ENCODE measurements at regions not wholly inside any gene's neighbourhood (a gene's known extent, or its start where the extent isn't known, plus 50 kb on each side); places are given as distances from the start of the nearest gene placed in this dataset.

GRCh38 chr10:127678091-127678490 lies 58.9 kb upstream of the FOXI2 start:
- CTCF ChIA-PET, result interaction anchor here (1.0 to 1.7 kb wide), 2 partner anchors 176 to 357 kb away, joined by 4 to 5 read pairs; no protein-coding TSS in a partner anchor

GRCh38 chr10:127679642-127680255 lies 57.2 kb upstream of the FOXI2 start:
- Histone ChIP-seq H3K4me1 (ENCODE audit: control insufficient read depth, insufficient read depth, low read length) (no peaks in the 10 kb centered on the region; the same call in 1 of the 2 replicates), H3K36me3 (ENCODE audit: control insufficient read depth in 2 of 2, insufficient read depth in 1 of 2, low read length in 2 of 2) (no peaks in the 10 kb centered on the region), H3K9me3 (ENCODE audit: control insufficient read depth, insufficient read depth, low read depth, low read length) (no peaks in the 10 kb centered on the region), H3K27ac (ENCODE audit: extremely low read depth, low read depth, low read length) (no peak overlapping the region), H3K4me3 (ENCODE audit: low read depth, low read length) (no peak overlapping the region)
- POLR2A ChIA-PET, result no interaction called here
- TF ChIP-seq ZNF660 (tag by site-specific recombination; IDR thresholded peaks at IDR 0.05), result no peak
- TF ChIP-seq HOXD13 (CRISPR knock-in tag; IDR thresholded peaks at IDR 0.05; ENCODE audit: borderline replicate concordance), result no peak
- no peak for TF ChIP-seq ZNF530 (tag by site-specific recombination; IDR thresholded peaks at IDR 0.05; ENCODE audit: low read depth)
- no peak for TF ChIP-seq PRDM4 (tag by site-specific recombination; IDR thresholded peaks at IDR 0.05)
- no peak for TF ChIP-seq ZBTB8A (tag by site-specific recombination; IDR thresholded peaks at IDR 0.05)
- no peak for TF ChIP-seq ZNF138 (tag by site-specific recombination; IDR thresholded peaks at IDR 0.05; ENCODE audit: borderline replicate concordance)
- no peak for TF ChIP-seq PRDM1 (tag by site-specific recombination; IDR thresholded peaks at IDR 0.05)
- TF ChIP-seq BCL11A (tag by site-specific recombination; IDR thresholded peaks at IDR 0.05; ENCODE audit: low read depth), result no peak
- TF ChIP-seq ZNF404 (tag by site-specific recombination; IDR thresholded peaks at IDR 0.05), result no peak
- TF ChIP-seq ZNF624 (tag by site-specific recombination; IDR thresholded peaks at IDR 0.05), result no peak
- no peak for TF ChIP-seq ZBTB11 (tag by site-specific recombination; conservative IDR thresholded peaks at IDR 0.05; ENCODE audit: low read depth)
- CTCF ChIA-PET, result interaction anchor here (0.7 to 2.7 kb wide), 12 partner anchors 9 to 389 kb away, joined by 3 to 15 read pairs (median 5); no protein-coding TSS in a partner anchor

More at GRCh38 chr10:127678091-127678490, 58.9 kb upstream of the FOXI2 start:
- no peaks in the 10 kb centered on the region for H3K9me3 ChIP-seq (ENCODE audit: control insufficient read depth, insufficient read depth, low read depth, low read length)
- POLR2A ChIA-PET, result no interaction called here
- TF ChIP-seq KLF16 (tag by site-specific recombination; IDR thresholded peaks at IDR 0.05), result no peak
- TF ChIP-seq CTCF (tag by site-specific recombination; IDR thresholded peaks at IDR 0.05), result no peak
- TF ChIP-seq ZSCAN23 (tag by site-specific recombination; IDR thresholded peaks at IDR 0.05), result no peak
- TF ChIP-seq ZNF558 (tag by site-specific recombination; IDR thresholded peaks at IDR 0.05), result no peak
- TF ChIP-seq PRDM4 (tag by site-specific recombination; IDR thresholded peaks at IDR 0.05), result no peak
- no peak for TF ChIP-seq ZFP37 (tag by site-specific recombination; IDR thresholded peaks at IDR 0.05)
- TF ChIP-seq ZNF626 (tag by site-specific recombination; IDR thresholded peaks at IDR 0.05), result no peak
- no peak for TF ChIP-seq TRIM28 (IDR thresholded peaks at IDR 0.05; ENCODE audit: borderline replicate concordance, low read length)
- no peak overlapping the region for H3K4me3 ChIP-seq (ENCODE audit: low read depth, low read length)
- no peaks in the 10 kb centered on the region for H3K36me3 ChIP-seq (ENCODE audit: control insufficient read depth in 2 of 2, insufficient read depth in 1 of 2, low read length in 2 of 2)
- H3K4me1 ChIP-seq (ENCODE audit: control insufficient read depth, insufficient read depth, low read length), result no peaks in the 10 kb centered on the region; the same call in 1 of the 2 replicates
- H3K27ac ChIP-seq (ENCODE audit: extremely low read depth, low read depth, low read length), result no peak overlapping the region

All from HEK293 (cell line).